T-cell (primary cell): ENCODE measurements at regions not wholly inside any gene's neighbourhood (a gene's known extent, or its start where the extent isn't known, plus 50 kb on each side); places are given as distances from the start of the nearest gene placed in this dataset.

Source experiments
- ATAC-seq, 4 experiments: fragments of 200-7000 bp in 3 of 4; fragments of 150-1000 bp in 1 of 4; cut with Tn5 transposase; replicated peaks in 1 of 4; 1 replicate in 3 of 4; 2 replicates in 1 of 4; pipeline ENCODE4 v1.10.0; 2021; ENCODE audit warnings: moderate library complexity in 3 of 4, mild to moderate bottlenecking in 2 of 4, moderate number of reproducible peaks in 1 of 4
- CTCF ChIA-PET, 2 donors: fragments of 300-600 bp; sonication (Branson Sonifier 250); formaldehyde crosslinking; loops; one replicate each; lab custom pipeline; 2022; ENCODE audit warnings: antibody characterized with exemption in 2 of 2; lab: Charles Lee
- POLR2A ChIA-PET, 2 donors: fragments of 300-600 bp; sonication (Branson Sonifier 250); formaldehyde crosslinking; loops; one replicate each; lab custom pipeline; 2022; ENCODE audit warnings: antibody characterized with exemption in 2 of 2; lab: Charles Lee
- DNase-seq, 35 experiments: peaks; one replicate each; pipeline versions ENCODE4 v3.0.0 to v3.0.0-alpha.2; 2013 to 2023
- H3K27ac ChIP-seq: one replicate; pipeline ENCODE4 v1.5.1; 2013; ENCODE audit warnings: low read length
- H3K27me3 ChIP-seq, 2 experiments: replicated peaks in 1 of 2; 1 replicate in 1 of 2; 2 replicates in 1 of 2; pipeline versions ENCODE4 v1.6.1 to v1.7.0; 2013; ENCODE audit warnings: low read length in 1 of 2, mixed read lengths in 1 of 2; ENCODE audit not compliant: control insufficient read depth in 2 of 2, insufficient read depth in 2 of 2; ENCODE audit errors: extremely low read depth in 1 of 2
- H3K36me3 ChIP-seq, 2 donors: 1 replicate in 1 of 2; 2 replicates in 1 of 2; pipeline versions ENCODE4 v1.6.1 to v1.7.0; 2013; ENCODE audit warnings: low read length in 1 of 2; ENCODE audit not compliant: control insufficient read depth in 2 of 2, insufficient read depth in 1 of 2; ENCODE audit errors: extremely low read depth in 1 of 2
- H3K4me1 ChIP-seq, 2 experiments: 1 replicate in 1 of 2; 2 replicates in 1 of 2; pipeline versions ENCODE4 v1.6.1 to v1.7.0; 2013; ENCODE audit warnings: low read length in 2 of 2, mixed read lengths in 1 of 2; ENCODE audit not compliant: insufficient read depth in 2 of 2, control insufficient read depth in 1 of 2; ENCODE audit errors: extremely low read depth in 1 of 2
- H3K4me3 ChIP-seq, 2 donors: 1 replicate in 1 of 2; 2 replicates in 1 of 2; pipeline versions ENCODE4 v1.5.1 to v1.7.0; 2013; ENCODE audit warnings: mild to moderate bottlenecking in 2 of 2, low read length in 1 of 2, moderate library complexity in 1 of 2; ENCODE audit not compliant: control insufficient read depth in 1 of 2; ENCODE audit errors: extremely low read depth in 1 of 2
- H3K9me3 ChIP-seq: 2 replicates; pipeline ENCODE4 v1.7.0; 2013
- H3K27ac Mint-ChIP-seq, 2 donors: one replicate each; pipeline ENCODE4 v1.8.0; 2020 to 2021; ENCODE audit warnings: mild to moderate bottlenecking in 2 of 2, mixed read lengths in 2 of 2
- H3K27me3 Mint-ChIP-seq, 2 donors: one replicate each; pipeline ENCODE4 v1.8.0; 2021 to 2022; ENCODE audit warnings: mixed read lengths in 2 of 2
- H3K36me3 Mint-ChIP-seq: one replicate; pipeline ENCODE4 v1.8.0; 2021; ENCODE audit warnings: mixed read lengths
- H3K4me1 Mint-ChIP-seq, 3 donors: one replicate each; pipeline ENCODE4 v1.8.0; 2020 to 2022; ENCODE audit warnings: mixed read lengths in 3 of 3, mild to moderate bottlenecking in 1 of 3
- H3K4me3 Mint-ChIP-seq, 3 donors: one replicate each; pipeline ENCODE4 v1.8.0; 2020 to 2022; ENCODE audit warnings: mild to moderate bottlenecking in 3 of 3, mixed read lengths in 3 of 3, moderate library complexity in 3 of 3
- H3K9me3 Mint-ChIP-seq, 3 donors: one replicate each; pipeline ENCODE4 v1.8.0; 2020 to 2022; ENCODE audit warnings: mixed read lengths in 3 of 3
- WGBS: methylation state at CpG from one replicate; pipeline ENCODE4 v1.1.5; 2013; ENCODE audit warnings: missing lambda C conversion rate; ENCODE audit not compliant: insufficient coverage; 5-methylcytosine and 5-hydroxymethylcytosine counted together

GRCh38 chr1:69201716-69202115 lies 366.0 kb upstream of the LRRC7 start:
- CTCF ChIA-PET: no interaction called here

GRCh38 chr1:69203166-69203565 lies 364.6 kb upstream of the LRRC7 start:
- Histone ChIP-seq H3K27ac (no peak overlapping the region), H3K27me3 (no peaks in the 10 kb centered on the region), H3K36me3 (no peaks in the 10 kb centered on the region), H3K4me3 (no peak overlapping the region), H3K9me3 (no peaks in the 10 kb centered on the region), H3K4me1 (no peaks in the 10 kb centered on the region)
- ChIA-PET POLR2A (no interaction called here), CTCF (no interaction called here)
- Mint-ChIP-seq H3K27me3 (no peaks in the 10 kb centered on the region), H3K4me3 (no peak overlapping the region), H3K4me1 (no peaks in the 10 kb centered on the region), H3K27ac (no peak overlapping the region), H3K9me3 (peaks cover 0 to 11% (median 11%) of the 10 kb centered on the region in 3 donors), H3K36me3 (no peaks in the 10 kb centered on the region)
- ATAC-seq (no peak), DNase-seq (no peak)
- WGBS: no CpG with 5 or more reads among the region's 1 CpG

More at GRCh38 chr1:69201716-69202115, 366.0 kb upstream of the LRRC7 start:
- no peaks in the 10 kb centered on the region for H3K36me3 ChIP-seq
- DNase-seq: no peak
- no peak for ATAC-seq
- Mint-ChIP-seq H3K27ac (no peak overlapping the region), H3K4me1 (no peaks in the 10 kb centered on the region), H3K9me3 (peaks cover 0 to 11% (median 11%) of the 10 kb centered on the region in 3 donors), H3K36me3 (no peaks in the 10 kb centered on the region), H3K4me3 (no peak overlapping the region), H3K27me3 (no peaks in the 10 kb centered on the region)
- no peaks in the 10 kb centered on the region for H3K4me1 ChIP-seq
- no peak overlapping the region for H3K27ac ChIP-seq
- POLR2A ChIA-PET: no interaction called here
- no peak overlapping the region for H3K4me3 ChIP-seq
- no peaks in the 10 kb centered on the region for H3K27me3 ChIP-seq
- H3K9me3 ChIP-seq: no peaks in the 10 kb centered on the region
- no CpG with 5 or more reads among the region's 3 CpGs for WGBS

GRCh38 chr1:69213644-69214043 lies 354.1 kb upstream of the LRRC7 start:
- Mint-ChIP-seq H3K36me3 (no peaks in the 10 kb centered on the region), H3K27me3 (no peaks in the 10 kb centered on the region), H3K4me1 (no peaks in the 10 kb centered on the region), H3K27ac (no peak overlapping the region), H3K9me3 (peaks cover 10 to 21% (median 11%) of the 10 kb centered on the region in 3 donors), H3K4me3 (no peak overlapping the region)
- ATAC-seq: no peak
- Histone ChIP-seq H3K4me3 (no peak overlapping the region), H3K36me3 (no peaks in the 10 kb centered on the region), H3K4me1 (no peaks in the 10 kb centered on the region), H3K27me3 (no peaks in the 10 kb centered on the region), H3K9me3 (no peaks in the 10 kb centered on the region), H3K27ac (no peak overlapping the region)
- POLR2A ChIA-PET: no interaction called here
- DNase-seq: no peak
- WGBS: 100% methylated on average over 1 of the region's 4 CpGs
- CTCF ChIA-PET: no interaction called here

- ChIA-PET POLR2A (no interaction called here), CTCF (no interaction called here)
- H3K27me3 ChIP-seq: no peaks in the 10 kb centered on the region
- no peak for ATAC-seq
- DNase-seq: no peak
- Mint-ChIP-seq H3K36me3 (no peaks in the 10 kb centered on the region), H3K27ac (no peak overlapping the region), H3K4me1 (no peaks in the 10 kb centered on the region), H3K27me3 (no peaks in the 10 kb centered on the region), H3K9me3 (peaks cover 8 to 15% (median 8%) of the 10 kb centered on the region in 3 donors), H3K4me3 (no peak overlapping the region)
- WGBS: no CpG with 5 or more reads among the region's 3 CpGs
- H3K9me3 ChIP-seq: no peaks in the 10 kb centered on the region
- no peaks in the 10 kb centered on the region for H3K4me1 ChIP-seq
- H3K4me3 ChIP-seq: no peak overlapping the region
- H3K27ac ChIP-seq: no peak overlapping the region
- no peaks in the 10 kb centered on the region for H3K36me3 ChIP-seq
Observed at GRCh38 chr1:69215883-69216282, 351.8 kb upstream of the LRRC7 start.

- ChIA-PET CTCF (no interaction called here), POLR2A (no interaction called here)
- H3K9me3 Mint-ChIP-seq: peaks cover 0 to 6% (median 1%) of the 10 kb centered on the region in 3 donors
- no peaks in the 10 kb centered on the region for H3K36me3 Mint-ChIP-seq
- H3K4me3 Mint-ChIP-seq: no peak overlapping the region
- Histone ChIP-seq H3K36me3 (no peaks in the 10 kb centered on the region), H3K9me3 (no peaks in the 10 kb centered on the region), H3K4me1 (no peaks in the 10 kb centered on the region), H3K4me3 (no peak overlapping the region), H3K27ac (no peak overlapping the region), H3K27me3 (no peaks in the 10 kb centered on the region)
- no peaks in the 10 kb centered on the region for H3K4me1 Mint-ChIP-seq
- no peak for ATAC-seq
- no peak for DNase-seq
- H3K27ac Mint-ChIP-seq: no peak overlapping the region
- H3K27me3 Mint-ChIP-seq: no peaks in the 10 kb centered on the region
- WGBS: no CpG with 5 or more reads among the region's 1 CpG
Observed at GRCh38 chr1:69220672-69221071, 347.1 kb upstream of the LRRC7 start.

GRCh38 chr1:69221524-69221923 lies 346.2 kb upstream of the LRRC7 start:
- Mint-ChIP-seq H3K4me3 (no peak overlapping the region), H3K27ac (no peak overlapping the region), H3K4me1 (no peaks in the 10 kb centered on the region), H3K36me3 (no peaks in the 10 kb centered on the region), H3K9me3 (peaks cover 0 to under 1% (median 0%) of the 10 kb centered on the region in 3 donors), H3K27me3 (no peaks in the 10 kb centered on the region)
- no peaks in the 10 kb centered on the region for H3K4me1 ChIP-seq
- DNase-seq (no peak), ATAC-seq (no peak)
- no CpG with 5 or more reads among the region's 1 CpG for WGBS
- POLR2A ChIA-PET: no interaction called here
- CTCF ChIA-PET: interaction anchor here in 1 of 2 donors (0.6 kb wide), 1 partner anchor 1454 kb away, joined by 3 read pairs; no protein-coding TSS in a partner anchor
- H3K9me3 ChIP-seq: no peaks in the 10 kb centered on the region
- no peak overlapping the region for H3K27ac ChIP-seq
- no peak overlapping the region for H3K4me3 ChIP-seq
- H3K27me3 ChIP-seq: no peaks in the 10 kb centered on the region
- no peaks in the 10 kb centered on the region for H3K36me3 ChIP-seq

- Histone ChIP-seq H3K4me3 (no peak overlapping the region), H3K36me3 (no peaks in the 10 kb centered on the region), H3K27me3 (no peaks in the 10 kb centered on the region), H3K4me1 (no peaks in the 10 kb centered on the region), H3K9me3 (no peaks in the 10 kb centered on the region), H3K27ac (no peak overlapping the region)
- ChIA-PET POLR2A (no interaction called here), CTCF (no interaction called here)
- H3K27ac Mint-ChIP-seq: no peak overlapping the region
- H3K9me3 Mint-ChIP-seq: no peaks in the 10 kb centered on the region
- H3K4me1 Mint-ChIP-seq: no peaks in the 10 kb centered on the region
- no peak overlapping the region for H3K4me3 Mint-ChIP-seq
- H3K36me3 Mint-ChIP-seq: no peaks in the 10 kb centered on the region
- WGBS: no CpG with 5 or more reads among the region's 1 CpG
- no peak for ATAC-seq
- DNase-seq: no peak
- no peaks in the 10 kb centered on the region for H3K27me3 Mint-ChIP-seq
Observed at GRCh38 chr1:69223156-69223555, 344.6 kb upstream of the LRRC7 start.
